Liver (tissue), 7 donors: ENCODE measurements at regions not wholly inside any gene's neighbourhood (a gene's known extent, or its start where the extent isn't known, plus 50 kb on each side); places are given as distances from the start of the nearest gene placed in this dataset.
A peak's percentile ranks its signal among the peaks of the same experiment; 100 is the strongest.

Source experiments
- DNase-seq: peaks from one replicate; pipeline ENCODE4 v3.0.0-alpha.2; 2017; ENCODE audit warnings: low spot score
- H3K27ac ChIP-seq, 2 donors: one replicate each; pipeline ENCODE4 v1.7.0; 2013; ENCODE audit warnings: inconsistent platforms in 2 of 2, low read length in 2 of 2, control low read depth in 1 of 2, low read depth in 1 of 2, mild to moderate bottlenecking in 1 of 2
- H3K27me3 ChIP-seq, 4 donors: one replicate each; pipeline versions ENCODE4 v1.6.1 to v1.7.0; 2013; ENCODE audit warnings: low read length in 3 of 4, inconsistent platforms in 1 of 4, mild to moderate bottlenecking in 1 of 4, moderate library complexity in 1 of 4; ENCODE audit not compliant: control insufficient read depth in 4 of 4, insufficient read depth in 4 of 4
- H3K36me3 ChIP-seq, 4 donors: one replicate each; pipeline versions ENCODE4 v1.6.1 to v1.7.0; 2013; ENCODE audit warnings: low read length in 3 of 4, mild to moderate bottlenecking in 3 of 4, low read depth in 1 of 4, moderate library complexity in 1 of 4; ENCODE audit not compliant: control insufficient read depth in 4 of 4, insufficient read depth in 3 of 4
- H3K4me1 ChIP-seq, 4 donors: one replicate each; pipeline versions ENCODE4 v1.6.1 to v1.7.0; 2013; ENCODE audit warnings: low read length in 3 of 4, mild to moderate bottlenecking in 3 of 4, moderate library complexity in 1 of 4; ENCODE audit not compliant: control insufficient read depth in 4 of 4, insufficient read depth in 4 of 4
- H3K4me3 ChIP-seq, 3 donors: one replicate each; pipeline versions ENCODE4 v1.6.1 to v1.7.0; 2013; ENCODE audit warnings: low read length in 3 of 3, control low read depth in 1 of 3, low read depth in 1 of 3, mild to moderate bottlenecking in 1 of 3
- H3K9ac ChIP-seq, 2 donors: one replicate each; pipeline ENCODE4 v1.7.0; 2013; ENCODE audit warnings: low read length in 2 of 2, mild to moderate bottlenecking in 2 of 2, moderate library complexity in 2 of 2, control low read depth in 1 of 2, low read depth in 1 of 2
- H3K9me3 ChIP-seq, 4 donors: one replicate each; pipeline versions ENCODE4 v1.6.1 to v1.7.0; 2013; ENCODE audit warnings: low read length in 3 of 4; ENCODE audit not compliant: control insufficient read depth in 4 of 4
- EGR1 ChIP-seq, 2 donors: IDR thresholded peaks; 2 replicates each; pipeline ENCODE4 v1.6.1; 2016 to 2018; ENCODE audit warnings: antibody characterized with exemption in 2 of 2, low read depth in 2 of 2
- FOXA2 ChIP-seq: IDR thresholded peaks from 2 replicates; pipeline ENCODE4 v1.6.1; 2016; ENCODE audit warnings: antibody characterized with exemption
- HNF4G ChIP-seq: IDR thresholded peaks from 2 replicates; pipeline ENCODE4 v1.6.1; 2016; ENCODE audit warnings: antibody characterized with exemption
- MAX ChIP-seq: IDR thresholded peaks from 2 replicates; pipeline ENCODE4 v1.6.1; 2016; ENCODE audit warnings: antibody characterized with exemption
- NR2F2 ChIP-seq: IDR thresholded peaks from 2 replicates; pipeline ENCODE4 v1.6.1; 2016; ENCODE audit warnings: antibody characterized with exemption
- RAD21 ChIP-seq, 2 donors: IDR thresholded peaks; 2 replicates each; pipeline ENCODE4 v1.6.1; 2016; ENCODE audit warnings: antibody characterized with exemption in 2 of 2, mild to moderate bottlenecking in 2 of 2
- REST ChIP-seq: IDR thresholded peaks from 2 replicates; pipeline ENCODE4 v1.6.1; 2016; ENCODE audit warnings: antibody characterized with exemption, mild to moderate bottlenecking
- TAF1 ChIP-seq: conservative IDR thresholded peaks from 2 replicates; pipeline ENCODE4 v1.6.1; 2016; ENCODE audit warnings: antibody characterized with exemption, mild to moderate bottlenecking
- YY1 ChIP-seq: IDR thresholded peaks from 2 replicates; pipeline ENCODE4 v1.6.1; 2016; ENCODE audit warnings: antibody characterized with exemption, mild to moderate bottlenecking
- WGBS: extraction: QIAGEN DNeasy Blood & Tissue Kit; methylation state at CpG from one replicate; pipeline ENCODE4 v1.1.7; 2013; 5-methylcytosine and 5-hydroxymethylcytosine counted together
- TF ChIP-seq, protein P1 (sequence below): IDR thresholded peaks from 2 replicates; pipeline ENCODE4 v1.6.1; 2016; ENCODE audit warnings: antibody characterized with exemption
- donor health status: healthy.
- donor health status: healthy.
- donor health status: healthy.
- donor health status: healthy.

DNA sequence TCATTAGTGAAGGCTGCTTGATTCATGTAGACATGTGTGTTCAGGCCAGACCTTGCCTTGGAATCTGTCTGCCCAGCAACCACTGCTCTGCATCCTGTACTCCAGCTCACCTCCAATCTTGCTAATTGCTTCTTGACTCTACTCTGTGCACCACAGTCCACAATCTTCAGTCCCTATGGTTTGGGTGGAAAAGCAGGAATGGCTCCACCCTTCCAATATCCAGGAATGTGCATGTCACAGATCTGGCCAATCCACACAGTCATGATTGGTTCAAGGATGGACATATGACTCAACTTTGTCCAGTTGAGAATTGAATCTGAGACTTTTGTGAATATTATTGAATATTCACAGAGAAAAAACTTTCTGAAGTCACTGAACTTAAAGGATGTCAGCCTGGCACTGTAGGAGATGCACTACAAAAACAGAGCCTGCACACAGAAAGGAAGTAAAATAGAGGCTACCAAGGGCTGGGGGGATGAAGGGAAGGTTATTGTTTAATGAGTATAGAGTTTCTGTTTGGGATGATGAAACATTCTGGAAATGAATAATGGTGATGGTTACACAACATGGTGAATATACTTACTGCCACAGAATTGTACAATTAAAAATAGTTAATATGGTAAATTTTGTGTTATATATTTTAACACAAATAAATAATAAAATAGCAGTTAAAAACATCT is 161.3 kb upstream of the USP38 start:
- no peak for DNase-seq

DNA sequence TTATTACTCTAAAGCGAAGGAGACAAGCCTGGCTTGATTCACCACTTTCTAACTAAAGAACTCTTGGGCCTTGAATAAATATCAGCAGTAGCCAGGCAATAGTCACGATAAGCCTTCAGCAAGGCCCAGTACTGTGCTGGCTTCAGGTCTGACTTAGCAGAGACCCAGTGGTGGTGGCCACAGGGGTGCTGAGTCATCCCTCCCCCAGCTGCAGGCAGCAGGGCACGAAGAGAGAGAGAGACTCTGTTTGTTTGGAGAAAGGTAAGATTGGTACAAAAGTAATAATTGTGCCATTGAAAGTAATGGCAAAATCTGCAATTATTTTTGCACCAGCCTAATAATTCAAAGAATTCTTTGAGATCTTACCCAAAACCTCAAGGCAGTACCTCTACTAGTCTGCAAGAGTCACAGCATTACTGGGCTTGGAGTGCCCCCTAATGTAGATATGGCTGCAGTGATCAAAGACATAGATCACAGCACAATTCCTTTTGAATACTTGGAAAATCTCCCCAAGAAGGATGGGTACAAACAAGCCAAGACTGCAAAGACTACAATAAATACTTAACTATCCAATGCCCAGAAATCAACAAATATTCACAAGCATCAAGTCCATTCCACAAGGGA is 159.5 kb upstream of the USP38 start:
- Histone ChIP-seq H3K27ac (no peak overlapping the region), H3K4me1 (peaks cover 0 to 1% (median 0%) of the 10 kb centered on the region in 4 donors), H3K9me3 (peaks cover 0 to 2% (median 0%) of the 10 kb centered on the region in 4 donors), H3K27me3 (no peaks in the 10 kb centered on the region), H3K4me3 (no peak overlapping the region), H3K9ac (no peak overlapping the region), H3K36me3 (no peaks in the 10 kb centered on the region)
- TF ChIP-seq RAD21 (IDR thresholded peaks at IDR 0.05), result peak; percentile 47 to 59
- TF ChIP-seq NR2F2, result no peak
- TF ChIP-seq FOXA2, result no peak
- no peak for TF ChIP-seq REST
- DNase-seq, result no peak
- WGBS, result 76% methylated on average over 3 of the region's 3 CpGs

More for the DNA sequence above, 161.3 kb upstream of the USP38 start:
- peaks cover 0 to 1% (median 0%) of the 10 kb centered on the region in 4 donors for H3K4me1 ChIP-seq
- peaks cover 0 to 4% (median 0%) of the 10 kb centered on the region in 4 donors for H3K9me3 ChIP-seq
- no peaks in the 10 kb centered on the region for H3K36me3 ChIP-seq
- H3K9ac ChIP-seq, result no peak overlapping the region
- TF ChIP-seq MAX (no peak), HNF4G (no peak), NR2F2 (no peak), TAF1 (no peak), FOXA2 (no peak), YY1 (no peak)
- TF ChIP-seq, protein P1, sequence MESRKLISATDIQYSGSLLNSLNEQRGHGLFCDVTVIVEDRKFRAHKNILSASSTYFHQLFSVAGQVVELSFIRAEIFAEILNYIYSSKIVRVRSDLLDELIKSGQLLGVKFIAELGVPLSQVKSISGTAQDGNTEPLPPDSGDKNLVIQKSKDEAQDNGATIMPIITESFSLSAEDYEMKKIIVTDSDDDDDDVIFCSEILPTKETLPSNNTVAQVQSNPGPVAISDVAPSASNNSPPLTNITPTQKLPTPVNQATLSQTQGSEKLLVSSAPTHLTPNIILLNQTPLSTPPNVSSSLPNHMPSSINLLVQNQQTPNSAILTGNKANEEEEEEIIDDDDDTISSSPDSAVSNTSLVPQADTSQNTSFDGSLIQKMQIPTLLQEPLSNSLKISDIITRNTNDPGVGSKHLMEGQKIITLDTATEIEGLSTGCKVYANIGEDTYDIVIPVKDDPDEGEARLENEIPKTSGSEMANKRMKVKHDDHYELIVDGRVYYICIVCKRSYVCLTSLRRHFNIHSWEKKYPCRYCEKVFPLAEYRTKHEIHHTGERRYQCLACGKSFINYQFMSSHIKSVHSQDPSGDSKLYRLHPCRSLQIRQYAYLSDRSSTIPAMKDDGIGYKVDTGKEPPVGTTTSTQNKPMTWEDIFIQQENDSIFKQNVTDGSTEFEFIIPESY, result no peak
- H3K27ac ChIP-seq, result no peak overlapping the region
- no peak overlapping the region for H3K4me3 ChIP-seq
- H3K27me3 ChIP-seq, result no peaks in the 10 kb centered on the region

- no peaks in the 10 kb centered on the region for H3K36me3 ChIP-seq
- H3K4me3 ChIP-seq, result no peak overlapping the region
- no peak for TF ChIP-seq FOXA2
- TF ChIP-seq HNF4G, result no peak
- TF ChIP-seq EGR1 (IDR thresholded peaks at IDR 0.05; ENCODE audit: low read depth in 2 of 2), result no peak
- no peak overlapping the region for H3K9ac ChIP-seq
- H3K27ac ChIP-seq, result no peak overlapping the region
- WGBS, result 85% methylated on average over 1 of the region's 1 CpG
- DNase-seq, result no peak
- no peaks in the 10 kb centered on the region for H3K27me3 ChIP-seq
- H3K9me3 ChIP-seq, result peaks cover 0 to 2% (median 0%) of the 10 kb centered on the region in 4 donors
- no peaks in the 10 kb centered on the region for H3K4me1 ChIP-seq
These were observed 158.1 kb upstream of the USP38 start for GRCh38 chr4:143026459-143027170.
